HG03060 (cell line): ENCODE measurements at regions not wholly inside any gene's neighbourhood (a gene's known extent, or its start where the extent isn't known, plus 50 kb on each side); places are given as distances from the start of the nearest gene placed in this dataset.

Experiments
- ATAC-seq: cut with Tn5 transposase; IDR thresholded peaks from one replicate; pipeline ENCODE4 v1.9.1; 2021; ENCODE audit warnings: low read depth, moderate number of reproducible peaks; ENCODE audit not compliant: unreplicated experiment

GRCh38 chr11:86193297-86194095, 51.1 kb upstream of the EED start:
- ATAC-seq, result peak; percentile 68

GRCh38 chr11:86192519-86193257, 51.9 kb upstream of the EED start:
- ATAC-seq, result peak; percentile 7

- no peak for ATAC-seq
These were observed 52.7 kb upstream of the EED start for GRCh38 chr11:86191874-86192273.

GRCh38 chr11:86187027-86187426, 57.5 kb upstream of the EED start:
- ATAC-seq, result no peak

GRCh38 chr11:86186386-86186785, 58.2 kb upstream of the EED start:
- no peak for ATAC-seq

GRCh38 chr11:86185381-86185750, 59.2 kb upstream of the EED start:
- ATAC-seq, result no peak

- ATAC-seq, result no peak
These were observed 59.7 kb upstream of the EED start for GRCh38 chr11:86184728-86185380.

- no peak for ATAC-seq
These were observed 60.9 kb upstream of the EED start for GRCh38 chr11:86183694-86184093.

- peak; percentile 84 for ATAC-seq
These were observed 61.5 kb upstream of the EED start for GRCh38 chr11:86182976-86183584.

- ATAC-seq, result no peak
These were observed 63.2 kb upstream of the EED start for GRCh38 chr11:86181379-86181778.

- no peak for ATAC-seq
These were observed 63.7 kb upstream of the EED start for GRCh38 chr11:86180851-86181250.

GRCh38 chr11:86180423-86180822, 64.1 kb upstream of the EED start:
- no peak for ATAC-seq

GRCh38 chr11:86179646-86180064, 64.9 kb upstream of the EED start:
- no peak for ATAC-seq

GRCh38 chr11:86177302-86177701, 67.3 kb upstream of the EED start:
- ATAC-seq, result no peak

GRCh38 chr11:86176165-86176884, 68.2 kb upstream of the EED start:
- peak; percentile 46 for ATAC-seq

GRCh38 chr11:86175626-86176025, 68.9 kb upstream of the EED start:
- ATAC-seq, result no peak

- no peak for ATAC-seq
These were observed 69.4 kb upstream of the EED start for GRCh38 chr11:86175191-86175590.

GRCh38 chr11:86174101-86175046, 70.2 kb upstream of the EED start:
- no peak for ATAC-seq

GRCh38 chr11:86172894-86173293, 71.7 kb upstream of the EED start:
- no peak for ATAC-seq
